Stimulated activated CD4-positive, alpha-beta T cell treated with anti-CD3 and anti-CD28 coated beads, Interleukin-2, amount 100 ng/mL, for 24 hours (primary cell): ENCODE measurements at regions not wholly inside any gene's neighbourhood (a gene's known extent, or its start where the extent isn't known, plus 50 kb on each side); places are given as distances from the start of the nearest gene placed in this dataset.
"Not testable (repeated sequence)": the region's sequence is repeated elsewhere in the genome, so short reads cannot be mapped to it uniquely, and the experiment has no call there.

Source experiments
- DNase-seq, 2 donors: peaks; one replicate each; pipeline ENCODE4 v3.0.0-alpha.2; 2020

GRCh38 chr10:94091649-94092048 lies 97.9 kb downstream of the PLCE1 start:
- no peak for DNase-seq

GRCh38 chr10:94092848-94093247 lies 99.1 kb downstream of the PLCE1 start:
- no peak for DNase-seq

GRCh38 chr10:94093286-94093905 lies 99.7 kb downstream of the PLCE1 start:
- no peak for DNase-seq

GRCh38 chr10:94094540-94094939 lies 100.8 kb downstream of the PLCE1 start:
- no peak for DNase-seq

GRCh38 chr10:94097656-94098055 lies 103.9 kb downstream of the PLCE1 start:
- no peak for DNase-seq

- DNase-seq = no peak
These were observed 105.2 kb downstream of the PLCE1 start for GRCh38 chr10:94098896-94099295.

GRCh38 chr10:94101894-94102293 lies 108.2 kb downstream of the PLCE1 start:
- no peak for DNase-seq

- no peak for DNase-seq
These were observed 108.7 kb downstream of the PLCE1 start for GRCh38 chr10:94102436-94102835.

GRCh38 chr10:94103192-94103591 lies 109.5 kb downstream of the PLCE1 start:
- no peak for DNase-seq

GRCh38 chr10:94103801-94104221 lies 110.1 kb downstream of the PLCE1 start:
- no peak for DNase-seq

GRCh38 chr10:94104316-94105000 lies 110.7 kb downstream of the PLCE1 start:
- DNase-seq = no peak

- DNase-seq = no peak
These were observed 111.5 kb downstream of the PLCE1 start for GRCh38 chr10:94105226-94105625.

GRCh38 chr10:94107191-94107590 lies 113.5 kb downstream of the PLCE1 start:
- DNase-seq = no peak

- no peak for DNase-seq
These were observed 114.5 kb downstream of the PLCE1 start for GRCh38 chr10:94108200-94108599.

- DNase-seq = no peak
These were observed 117.6 kb downstream of the PLCE1 start for GRCh38 chr10:94111367-94111766.

- DNase-seq = no peak
These were observed 118.6 kb downstream of the PLCE1 start for GRCh38 chr10:94112321-94112720.

GRCh38 chr10:94115725-94116124 lies 122.0 kb downstream of the PLCE1 start:
- DNase-seq = no peak

GRCh38 chr10:94116848-94117247 lies 123.1 kb downstream of the PLCE1 start:
- no peak for DNase-seq

- no peak for DNase-seq
These were observed 128.5 kb downstream of the PLCE1 start for GRCh38 chr10:94122211-94122610.

- no peak for DNase-seq
These were observed 129.7 kb downstream of the PLCE1 start for GRCh38 chr10:94123258-94123995.

GRCh38 chr10:94124147-94124546 lies 130.4 kb downstream of the PLCE1 start:
- DNase-seq = not testable (repeated sequence)

- not testable (repeated sequence) for DNase-seq
These were observed 131.5 kb downstream of the PLCE1 start for GRCh38 chr10:94125268-94125667.

GRCh38 chr10:94125856-94126255 lies 132.1 kb downstream of the PLCE1 start:
- no peak for DNase-seq
